ENCODE measurements at regions not wholly inside any gene's neighbourhood (a gene's known extent, or its start where the extent isn't known, plus 50 kb on each side); places are given as distances from the start of the nearest gene placed in this dataset.

DNA sequence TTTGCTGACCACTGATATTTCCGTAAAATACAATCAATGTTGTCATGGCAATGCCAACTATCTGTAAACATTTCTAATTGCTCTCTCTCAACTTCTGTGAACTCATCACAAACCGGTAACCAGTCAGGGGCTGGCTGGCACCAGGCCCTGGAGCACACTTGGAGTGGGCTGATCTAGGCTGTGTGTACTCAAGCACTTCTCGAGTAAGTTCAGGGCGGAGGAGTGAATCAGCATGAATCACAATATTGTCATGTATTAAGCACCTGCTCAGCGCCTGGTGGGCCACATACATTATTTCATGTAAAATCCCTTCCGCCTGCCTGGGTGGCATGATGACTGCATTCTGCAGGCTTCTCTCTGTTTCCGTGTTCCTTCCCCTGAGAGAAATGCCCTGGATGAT, 212.4 kb downstream of the FOXD2 start:
- ATAC-seq (no peak), DNase-seq (ENCODE audit: low spot score) (no peak)
- Histone ChIP-seq H3K9me2 (ENCODE audit: insufficient read depth) (no peaks in the 10 kb centered on the region), H3K4me1 (ENCODE audit: insufficient read depth) (no peaks in the 10 kb centered on the region), H2AFZ (no peak overlapping the region), H4K20me1 (replicated peaks; ENCODE audit: insufficient read depth) (no peaks in the 10 kb centered on the region), H3K27me3 (ENCODE audit: insufficient read depth) (no peaks in the 10 kb centered on the region), H3K4me3 (no peak overlapping the region), H3K4me2 (no peak overlapping the region), H3F3A (replicated peaks; ENCODE audit: low read depth) (no peaks in the 10 kb centered on the region), H3K27ac (ENCODE audit: low read depth) (no peak overlapping the region), H3K79me2 (replicated peaks; ENCODE audit: insufficient read depth) (no peaks in the 10 kb centered on the region), H3K36me3 (ENCODE audit: insufficient read depth) (no peaks in the 10 kb centered on the region)
- Mint-ChIP-seq H3K4me3 (no peak overlapping the region), H3K9me3 (no peaks in the 10 kb centered on the region), H3K36me3 (ENCODE audit: low read depth) (no peaks in the 10 kb centered on the region), H3K27me3 (ENCODE audit: insufficient read depth, low read depth, poor library complexity) (peaks cover 9% of the 10 kb centered on the region), H3K27ac (no peak overlapping the region), H3K4me1 (peaks cover 5% of the 10 kb centered on the region)
- no peak for TF ChIP-seq CREB1 (CRISPR knock-in tag; IDR thresholded peaks at IDR 0.05; ENCODE audit: low read depth)
- TF ChIP-seq JUNB (IDR thresholded peaks at IDR 0.05; ENCODE audit: unreplicated experiment): no peak
- TF ChIP-seq EZH2 (IDR thresholded peaks at IDR 0.05; ENCODE audit: low read depth, unreplicated experiment): no peak
- no peak for TF ChIP-seq NANOG (IDR thresholded peaks at IDR 0.05; ENCODE audit: borderline replicate concordance)
- TF ChIP-seq ZNF331 (CRISPR knock-in tag; IDR thresholded peaks at IDR 0.05; ENCODE audit: low read depth): no peak
- no peak for TF ChIP-seq STAT1 (IDR thresholded peaks at IDR 0.05; ENCODE audit: unreplicated experiment)
- TF ChIP-seq POLR2AphosphoS5 (IDR thresholded peaks at IDR 0.05; ENCODE audit: low read depth): no peak
- TF ChIP-seq, protein P1, sequence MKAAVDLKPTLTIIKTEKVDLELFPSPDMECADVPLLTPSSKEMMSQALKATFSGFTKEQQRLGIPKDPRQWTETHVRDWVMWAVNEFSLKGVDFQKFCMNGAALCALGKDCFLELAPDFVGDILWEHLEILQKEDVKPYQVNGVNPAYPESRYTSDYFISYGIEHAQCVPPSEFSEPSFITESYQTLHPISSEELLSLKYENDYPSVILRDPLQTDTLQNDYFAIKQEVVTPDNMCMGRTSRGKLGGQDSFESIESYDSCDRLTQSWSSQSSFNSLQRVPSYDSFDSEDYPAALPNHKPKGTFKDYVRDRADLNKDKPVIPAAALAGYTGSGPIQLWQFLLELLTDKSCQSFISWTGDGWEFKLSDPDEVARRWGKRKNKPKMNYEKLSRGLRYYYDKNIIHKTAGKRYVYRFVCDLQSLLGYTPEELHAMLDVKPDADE (IDR thresholded peaks at IDR 0.05): no peak
- no peak for TF ChIP-seq EZH2phosphoT487 (IDR thresholded peaks at IDR 0.05; ENCODE audit: unreplicated experiment)
- TF ChIP-seq, protein P2, sequence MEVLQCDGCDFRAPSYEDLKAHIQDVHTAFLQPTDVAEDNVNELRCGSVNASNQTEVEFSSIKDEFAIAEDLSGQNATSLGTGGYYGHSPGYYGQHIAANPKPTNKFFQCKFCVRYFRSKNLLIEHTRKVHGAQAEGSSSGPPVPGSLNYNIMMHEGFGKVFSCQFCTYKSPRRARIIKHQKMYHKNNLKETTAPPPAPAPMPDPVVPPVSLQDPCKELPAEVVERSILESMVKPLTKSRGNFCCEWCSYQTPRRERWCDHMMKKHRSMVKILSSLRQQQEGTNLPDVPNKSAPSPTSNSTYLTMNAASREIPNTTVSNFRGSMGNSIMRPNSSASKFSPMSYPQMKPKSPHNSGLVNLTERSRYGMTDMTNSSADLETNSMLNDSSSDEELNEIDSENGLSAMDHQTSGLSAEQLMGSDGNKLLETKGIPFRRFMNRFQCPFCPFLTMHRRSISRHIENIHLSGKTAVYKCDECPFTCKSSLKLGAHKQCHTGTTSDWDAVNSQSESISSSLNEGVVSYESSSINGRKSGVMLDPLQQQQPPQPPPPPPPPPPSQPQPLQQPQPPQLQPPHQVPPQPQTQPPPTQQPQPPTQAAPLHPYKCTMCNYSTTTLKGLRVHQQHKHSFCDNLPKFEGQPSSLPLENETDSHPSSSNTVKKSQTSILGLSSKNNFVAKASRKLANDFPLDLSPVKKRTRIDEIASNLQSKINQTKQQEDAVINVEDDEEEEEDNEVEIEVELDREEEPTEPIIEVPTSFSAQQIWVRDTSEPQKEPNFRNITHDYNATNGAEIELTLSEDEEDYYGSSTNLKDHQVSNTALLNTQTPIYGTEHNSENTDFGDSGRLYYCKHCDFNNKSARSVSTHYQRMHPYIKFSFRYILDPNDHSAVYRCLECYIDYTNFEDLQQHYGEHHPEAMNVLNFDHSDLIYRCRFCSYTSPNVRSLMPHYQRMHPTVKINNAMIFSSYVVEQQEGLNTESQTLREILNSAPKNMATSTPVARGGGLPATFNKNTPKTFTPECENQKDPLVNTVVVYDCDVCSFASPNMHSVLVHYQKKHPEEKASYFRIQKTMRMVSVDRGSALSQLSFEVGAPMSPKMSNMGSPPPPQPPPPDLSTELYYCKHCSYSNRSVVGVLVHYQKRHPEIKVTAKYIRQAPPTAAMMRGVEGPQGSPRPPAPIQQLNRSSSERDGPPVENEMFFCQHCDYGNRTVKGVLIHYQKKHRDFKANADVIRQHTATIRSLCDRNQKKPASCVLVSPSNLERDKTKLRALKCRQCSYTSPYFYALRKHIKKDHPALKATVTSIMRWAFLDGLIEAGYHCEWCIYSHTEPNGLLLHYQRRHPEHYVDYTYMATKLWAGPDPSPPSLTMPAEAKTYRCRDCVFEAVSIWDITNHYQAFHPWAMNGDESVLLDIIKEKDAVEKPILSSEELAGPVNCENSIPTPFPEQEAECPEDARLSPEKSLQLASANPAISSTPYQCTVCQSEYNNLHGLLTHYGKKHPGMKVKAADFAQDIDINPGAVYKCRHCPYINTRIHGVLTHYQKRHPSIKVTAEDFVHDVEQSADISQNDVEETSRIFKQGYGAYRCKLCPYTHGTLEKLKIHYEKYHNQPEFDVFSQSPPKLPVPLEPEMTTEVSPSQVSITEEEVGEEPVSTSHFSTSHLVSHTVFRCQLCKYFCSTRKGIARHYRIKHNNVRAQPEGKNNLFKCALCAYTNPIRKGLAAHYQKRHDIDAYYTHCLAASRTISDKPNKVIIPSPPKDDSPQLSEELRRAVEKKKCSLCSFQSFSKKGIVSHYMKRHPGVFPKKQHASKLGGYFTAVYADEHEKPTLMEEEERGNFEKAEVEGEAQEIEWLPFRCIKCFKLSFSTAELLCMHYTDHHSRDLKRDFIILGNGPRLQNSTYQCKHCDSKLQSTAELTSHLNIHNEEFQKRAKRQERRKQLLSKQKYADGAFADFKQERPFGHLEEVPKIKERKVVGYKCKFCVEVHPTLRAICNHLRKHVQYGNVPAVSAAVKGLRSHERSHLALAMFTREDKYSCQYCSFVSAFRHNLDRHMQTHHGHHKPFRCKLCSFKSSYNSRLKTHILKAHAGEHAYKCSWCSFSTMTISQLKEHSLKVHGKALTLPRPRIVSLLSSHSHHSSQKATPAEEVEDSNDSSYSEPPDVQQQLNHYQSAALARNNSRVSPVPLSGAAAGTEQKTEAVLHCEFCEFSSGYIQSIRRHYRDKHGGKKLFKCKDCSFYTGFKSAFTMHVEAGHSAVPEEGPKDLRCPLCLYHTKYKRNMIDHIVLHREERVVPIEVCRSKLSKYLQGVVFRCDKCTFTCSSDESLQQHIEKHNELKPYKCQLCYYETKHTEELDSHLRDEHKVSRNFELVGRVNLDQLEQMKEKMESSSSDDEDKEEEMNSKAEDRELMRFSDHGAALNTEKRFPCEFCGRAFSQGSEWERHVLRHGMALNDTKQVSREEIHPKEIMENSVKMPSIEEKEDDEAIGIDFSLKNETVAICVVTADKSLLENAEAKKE (CRISPR knock-in tag; IDR thresholded peaks at IDR 0.05): no peak
